GM12865 (cell line): ENCODE measurements at regions not wholly inside any gene's neighbourhood (a gene's known extent, or its start where the extent isn't known, plus 50 kb on each side); places are given as distances from the start of the nearest gene placed in this dataset.

ENCODE experiments used
- DNase-seq: peaks from one replicate; pipeline ENCODE4 v3.0.0; 2010; ENCODE audit warnings: low read depth
- H3K4me3 ChIP-seq: 2 replicates; pipeline ENCODE4 v1.5.1; 2011; ENCODE audit warnings: mild to moderate bottlenecking, low read depth, low read length, control low read depth
- CTCF ChIP-seq: IDR thresholded peaks from 2 replicates; pipeline ENCODE4 v1.5.1; 2011; ENCODE audit warnings: low read length, control low read depth, low read depth, inconsistent platforms; ENCODE audit not compliant: insufficient read depth; ENCODE audit errors: missing control alignments

- no peak for DNase-seq
- TF ChIP-seq CTCF, result no peak
- no peak overlapping the region for H3K4me3 ChIP-seq
These were observed 554.3 kb downstream of the CD109 start for GRCh38 chr6:74250161-74250818.

GRCh38 chr6:74249658-74250057 is 553.7 kb downstream of the CD109 start:
- no peak for DNase-seq
- no peak overlapping the region for H3K4me3 ChIP-seq
- TF ChIP-seq CTCF, result no peak

GRCh38 chr6:74248966-74249365 is 553.0 kb downstream of the CD109 start:
- H3K4me3 ChIP-seq, result no peak overlapping the region
- DNase-seq, result no peak
- TF ChIP-seq CTCF, result no peak

- DNase-seq, result no peak
- TF ChIP-seq CTCF, result no peak
These were observed 526.8 kb downstream of the CD109 start for GRCh38 chr6:74222768-74223333.

GRCh38 chr6:74213995-74214394 is 518.0 kb downstream of the CD109 start:
- TF ChIP-seq CTCF, result no peak
- no peak overlapping the region for H3K4me3 ChIP-seq
- no peak for DNase-seq

More at GRCh38 chr6:74222768-74223333, 526.8 kb downstream of the CD109 start:
- H3K4me3 ChIP-seq, result no peak overlapping the region

- no peak for TF ChIP-seq CTCF
- no peak overlapping the region for H3K4me3 ChIP-seq
- no peak for DNase-seq
These were observed 512.2 kb downstream of the CD109 start for GRCh38 chr6:74208239-74208638.
